ENCODE measurements at regions not wholly inside any gene's neighbourhood (a gene's known extent, or its start where the extent isn't known, plus 50 kb on each side); places are given as distances from the start of the nearest gene placed in this dataset.

GRCh38 chr1:25023826-25024225 lies 93.8 kb upstream of the RUNX3 start:
- Histone ChIP-seq H3K27ac (ENCODE audit: low read depth in 2 of 2, low read length in 2 of 2) (peak overlapping the region in 1 of 2 donors; percentile 91), H3K27me3 (ENCODE audit: control insufficient read depth in 2 of 2, insufficient read depth in 2 of 2, low read length in 2 of 2) (no peaks in the 10 kb centered on the region), H3K4me1 (ENCODE audit: control insufficient read depth in 2 of 2, insufficient read depth in 2 of 2, low read length in 2 of 2) (peaks cover 10 to 33% of the 10 kb centered on the region in 2 donors), H3K9me3 (ENCODE audit: control insufficient read depth in 2 of 2, low read length in 2 of 2) (no peaks in the 10 kb centered on the region), H3K4me3 (ENCODE audit: low read length in 2 of 2) (no peak overlapping the region), H3K36me3 (ENCODE audit: control insufficient read depth in 2 of 2, insufficient read depth in 2 of 2, low read length in 2 of 2) (no peaks in the 10 kb centered on the region), H3K9ac (ENCODE audit: low read depth in 1 of 2, low read length in 2 of 2) (no peak overlapping the region)

- H3K9me3 ChIP-seq (ENCODE audit: control insufficient read depth in 2 of 2, low read length in 2 of 2), result no peaks in the 10 kb centered on the region
- H3K36me3 ChIP-seq (ENCODE audit: control insufficient read depth in 2 of 2, insufficient read depth in 2 of 2, low read length in 2 of 2), result no peaks in the 10 kb centered on the region
- no peaks in the 10 kb centered on the region for H3K27me3 ChIP-seq (ENCODE audit: control insufficient read depth in 2 of 2, insufficient read depth in 2 of 2, low read length in 2 of 2)
- peak overlapping the region in 1 of 2 donors; percentile 9 for H3K9ac ChIP-seq (ENCODE audit: low read depth in 1 of 2, low read length in 2 of 2)
- peak overlapping the region in 1 of 2 donors; percentile 15 for H3K4me3 ChIP-seq (ENCODE audit: low read length in 2 of 2)
- peaks cover 10 to 27% of the 10 kb centered on the region in 2 donors for H3K4me1 ChIP-seq (ENCODE audit: control insufficient read depth in 2 of 2, insufficient read depth in 2 of 2, low read length in 2 of 2)
- H3K27ac ChIP-seq (ENCODE audit: low read depth in 2 of 2, low read length in 2 of 2), result peak overlapping the region; percentile 78 to 91
Observed at GRCh38 chr1:25023190-25023578, 93.1 kb upstream of the RUNX3 start.

- H3K4me1 ChIP-seq (ENCODE audit: control insufficient read depth in 2 of 2, insufficient read depth in 2 of 2, low read length in 2 of 2), result peaks cover 10 to 26% of the 10 kb centered on the region in 2 donors
- peak overlapping the region; percentile 78 to 91 for H3K27ac ChIP-seq (ENCODE audit: low read depth in 2 of 2, low read length in 2 of 2)
Observed at GRCh38 chr1:25022361-25023189, 92.5 kb upstream of the RUNX3 start.

GRCh38 chr1:25021591-25022215 lies 91.6 kb upstream of the RUNX3 start:
- Histone ChIP-seq H3K9ac (ENCODE audit: low read depth in 1 of 2, low read length in 2 of 2) (peak overlapping the region in 1 of 2 donors; percentile 32), H3K36me3 (ENCODE audit: control insufficient read depth in 2 of 2, insufficient read depth in 2 of 2, low read length in 2 of 2) (no peaks in the 10 kb centered on the region), H3K9me3 (ENCODE audit: control insufficient read depth in 2 of 2, low read length in 2 of 2) (no peaks in the 10 kb centered on the region), H3K4me3 (ENCODE audit: low read length in 2 of 2) (no peak overlapping the region), H3K4me1 (ENCODE audit: control insufficient read depth in 2 of 2, insufficient read depth in 2 of 2, low read length in 2 of 2) (peaks cover 10 to 25% of the 10 kb centered on the region in 2 donors), H3K27me3 (ENCODE audit: control insufficient read depth in 2 of 2, insufficient read depth in 2 of 2, low read length in 2 of 2) (no peaks in the 10 kb centered on the region), H3K27ac (ENCODE audit: low read depth in 2 of 2, low read length in 2 of 2) (peak overlapping the region; percentile 78 to 91)

More at GRCh38 chr1:25022361-25023189, 92.5 kb upstream of the RUNX3 start:
- Histone ChIP-seq H3K27me3 (ENCODE audit: control insufficient read depth in 2 of 2, insufficient read depth in 2 of 2, low read length in 2 of 2) (no peaks in the 10 kb centered on the region), H3K36me3 (ENCODE audit: control insufficient read depth in 2 of 2, insufficient read depth in 2 of 2, low read length in 2 of 2) (no peaks in the 10 kb centered on the region), H3K9me3 (ENCODE audit: control insufficient read depth in 2 of 2, low read length in 2 of 2) (no peaks in the 10 kb centered on the region), H3K4me3 (ENCODE audit: low read length in 2 of 2) (peak overlapping the region; percentile 6 to 31), H3K9ac (ENCODE audit: low read depth in 1 of 2, low read length in 2 of 2) (peak overlapping the region; percentile 7 to 32)

- no peaks in the 10 kb centered on the region for H3K27me3 ChIP-seq (ENCODE audit: control insufficient read depth in 2 of 2, insufficient read depth in 2 of 2, low read length in 2 of 2)
- H3K27ac ChIP-seq (ENCODE audit: low read depth in 2 of 2, low read length in 2 of 2), result peak overlapping the region in 1 of 2 donors; percentile 91
- H3K4me1 ChIP-seq (ENCODE audit: control insufficient read depth in 2 of 2, insufficient read depth in 2 of 2, low read length in 2 of 2), result peaks cover 10 to 24% of the 10 kb centered on the region in 2 donors
- H3K9ac ChIP-seq (ENCODE audit: low read depth in 1 of 2, low read length in 2 of 2), result no peak overlapping the region
- H3K9me3 ChIP-seq (ENCODE audit: control insufficient read depth in 2 of 2, low read length in 2 of 2), result no peaks in the 10 kb centered on the region
- H3K4me3 ChIP-seq (ENCODE audit: low read length in 2 of 2), result no peak overlapping the region
- no peaks in the 10 kb centered on the region for H3K36me3 ChIP-seq (ENCODE audit: control insufficient read depth in 2 of 2, insufficient read depth in 2 of 2, low read length in 2 of 2)
Observed at GRCh38 chr1:25020851-25021590, 90.9 kb upstream of the RUNX3 start.

GRCh38 chr1:25020173-25020845 lies 90.2 kb upstream of the RUNX3 start:
- Histone ChIP-seq H3K27ac (ENCODE audit: low read depth in 2 of 2, low read length in 2 of 2) (peak overlapping the region in 1 of 2 donors; percentile 91), H3K4me3 (ENCODE audit: low read length in 2 of 2) (no peak overlapping the region), H3K36me3 (ENCODE audit: control insufficient read depth in 2 of 2, insufficient read depth in 2 of 2, low read length in 2 of 2) (no peaks in the 10 kb centered on the region), H3K27me3 (ENCODE audit: control insufficient read depth in 2 of 2, insufficient read depth in 2 of 2, low read length in 2 of 2) (no peaks in the 10 kb centered on the region), H3K9me3 (ENCODE audit: control insufficient read depth in 2 of 2, low read length in 2 of 2) (no peaks in the 10 kb centered on the region), H3K4me1 (ENCODE audit: control insufficient read depth in 2 of 2, insufficient read depth in 2 of 2, low read length in 2 of 2) (peaks cover 10 to 24% of the 10 kb centered on the region in 2 donors), H3K9ac (ENCODE audit: low read depth in 1 of 2, low read length in 2 of 2) (no peak overlapping the region)

- H3K4me3 ChIP-seq (ENCODE audit: low read length in 2 of 2), result no peak overlapping the region
- H3K9me3 ChIP-seq (ENCODE audit: control insufficient read depth in 2 of 2, low read length in 2 of 2), result no peaks in the 10 kb centered on the region
- no peaks in the 10 kb centered on the region for H3K36me3 ChIP-seq (ENCODE audit: control insufficient read depth in 2 of 2, insufficient read depth in 2 of 2, low read length in 2 of 2)
- no peak overlapping the region for H3K27ac ChIP-seq (ENCODE audit: low read depth in 2 of 2, low read length in 2 of 2)
- H3K27me3 ChIP-seq (ENCODE audit: control insufficient read depth in 2 of 2, insufficient read depth in 2 of 2, low read length in 2 of 2), result no peaks in the 10 kb centered on the region
- H3K9ac ChIP-seq (ENCODE audit: low read depth in 1 of 2, low read length in 2 of 2), result no peak overlapping the region
- peaks cover 10 to 24% of the 10 kb centered on the region in 2 donors for H3K4me1 ChIP-seq (ENCODE audit: control insufficient read depth in 2 of 2, insufficient read depth in 2 of 2, low read length in 2 of 2)
Observed at GRCh38 chr1:25019337-25020172, 89.5 kb upstream of the RUNX3 start.

- Histone ChIP-seq H3K9ac (ENCODE audit: low read depth in 1 of 2, low read length in 2 of 2) (no peak overlapping the region), H3K9me3 (ENCODE audit: control insufficient read depth in 2 of 2, low read length in 2 of 2) (no peaks in the 10 kb centered on the region), H3K4me3 (ENCODE audit: low read length in 2 of 2) (no peak overlapping the region), H3K27me3 (ENCODE audit: control insufficient read depth in 2 of 2, insufficient read depth in 2 of 2, low read length in 2 of 2) (no peaks in the 10 kb centered on the region), H3K27ac (ENCODE audit: low read depth in 2 of 2, low read length in 2 of 2) (no peak overlapping the region), H3K4me1 (ENCODE audit: control insufficient read depth in 2 of 2, insufficient read depth in 2 of 2, low read length in 2 of 2) (peaks cover 10 to 21% of the 10 kb centered on the region in 2 donors), H3K36me3 (ENCODE audit: control insufficient read depth in 2 of 2, insufficient read depth in 2 of 2, low read length in 2 of 2) (no peaks in the 10 kb centered on the region)
Observed at GRCh38 chr1:25018943-25019336, 88.9 kb upstream of the RUNX3 start.

GRCh38 chr1:25018110-25018735 lies 88.1 kb upstream of the RUNX3 start:
- H3K4me1 ChIP-seq (ENCODE audit: control insufficient read depth in 2 of 2, insufficient read depth in 2 of 2, low read length in 2 of 2), result peaks cover 4 to 13% of the 10 kb centered on the region in 2 donors
- H3K4me3 ChIP-seq (ENCODE audit: low read length in 2 of 2), result no peak overlapping the region
- no peaks in the 10 kb centered on the region for H3K36me3 ChIP-seq (ENCODE audit: control insufficient read depth in 2 of 2, insufficient read depth in 2 of 2, low read length in 2 of 2)
- H3K9me3 ChIP-seq (ENCODE audit: control insufficient read depth in 2 of 2, low read length in 2 of 2), result no peaks in the 10 kb centered on the region
- H3K27me3 ChIP-seq (ENCODE audit: control insufficient read depth in 2 of 2, insufficient read depth in 2 of 2, low read length in 2 of 2), result no peaks in the 10 kb centered on the region
- no peak overlapping the region for H3K27ac ChIP-seq (ENCODE audit: low read depth in 2 of 2, low read length in 2 of 2)
- no peak overlapping the region for H3K9ac ChIP-seq (ENCODE audit: low read depth in 1 of 2, low read length in 2 of 2)
